Dedifferentiated amniotic fluid mesenchymal stem cell (primary cell): ENCODE measurements at regions not wholly inside any gene's neighbourhood (a gene's known extent, or its start where the extent isn't known, plus 50 kb on each side); places are given as distances from the start of the nearest gene placed in this dataset.
"Not testable (repeated sequence)": the region's sequence is repeated elsewhere in the genome, so short reads cannot be mapped to it uniquely, and the experiment has no call there.

Experiments
- DNase-seq: peaks from one replicate; pipeline ENCODE4 v3.0.0-alpha.2; 2016; ENCODE audit errors: extremely low spot score

DNA sequence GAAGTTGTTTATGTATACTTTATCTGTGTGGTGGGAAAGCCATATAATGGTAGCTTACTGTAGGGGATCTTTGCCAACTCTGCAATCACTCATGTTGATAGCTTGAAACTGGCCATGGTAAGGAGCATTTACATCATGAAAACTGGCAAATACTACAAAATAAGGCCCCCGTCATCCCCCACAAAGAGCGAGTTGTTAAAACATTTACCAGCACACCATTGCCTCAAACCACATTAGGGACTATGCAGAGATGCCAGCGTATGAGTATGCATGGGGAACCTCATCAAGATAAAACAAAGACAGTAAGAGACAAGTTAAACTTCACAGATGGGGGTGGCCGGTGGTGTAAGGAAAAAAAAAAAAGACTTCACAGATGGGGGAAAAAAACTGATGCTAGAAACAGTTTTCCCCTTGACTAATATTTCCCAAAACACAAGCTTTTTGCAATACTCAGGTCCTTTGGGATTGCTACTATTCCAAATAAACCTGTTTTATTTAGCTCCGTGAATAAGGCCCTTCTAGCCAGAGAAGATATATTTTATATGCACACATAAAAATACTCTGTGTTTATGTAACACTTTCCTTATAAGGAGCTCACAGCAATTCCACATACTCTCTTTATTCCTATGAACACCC, 70.6 kb upstream of the SERP2 start:
- no peak for DNase-seq

GRCh38 chr13:44303681-44304432, 69.8 kb upstream of the SERP2 start:
- DNase-seq, result no peak

- no peak for DNase-seq
These were observed 69.2 kb upstream of the SERP2 start for GRCh38 chr13:44304433-44304725.

DNA sequence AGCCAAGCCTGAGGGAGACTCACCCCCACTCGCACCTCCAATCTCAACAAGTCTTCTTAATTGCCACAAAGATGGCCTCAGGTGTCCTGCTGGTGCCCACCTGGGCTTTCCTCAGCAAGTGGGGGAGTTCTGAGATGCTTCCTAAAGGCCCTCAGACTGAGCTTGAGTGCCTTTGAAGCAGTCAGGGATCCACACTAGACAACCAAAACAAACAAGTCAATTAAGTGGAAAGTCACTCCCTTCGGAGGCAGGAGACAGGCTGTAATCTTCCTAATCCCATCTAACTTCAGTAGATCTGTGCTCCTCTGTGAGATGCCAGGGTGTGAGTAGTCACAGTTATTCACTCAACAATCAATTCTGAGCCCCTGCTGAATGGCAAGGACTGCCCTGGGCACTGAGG, 68.3 kb upstream of the SERP2 start:
- no peak for DNase-seq

DNA sequence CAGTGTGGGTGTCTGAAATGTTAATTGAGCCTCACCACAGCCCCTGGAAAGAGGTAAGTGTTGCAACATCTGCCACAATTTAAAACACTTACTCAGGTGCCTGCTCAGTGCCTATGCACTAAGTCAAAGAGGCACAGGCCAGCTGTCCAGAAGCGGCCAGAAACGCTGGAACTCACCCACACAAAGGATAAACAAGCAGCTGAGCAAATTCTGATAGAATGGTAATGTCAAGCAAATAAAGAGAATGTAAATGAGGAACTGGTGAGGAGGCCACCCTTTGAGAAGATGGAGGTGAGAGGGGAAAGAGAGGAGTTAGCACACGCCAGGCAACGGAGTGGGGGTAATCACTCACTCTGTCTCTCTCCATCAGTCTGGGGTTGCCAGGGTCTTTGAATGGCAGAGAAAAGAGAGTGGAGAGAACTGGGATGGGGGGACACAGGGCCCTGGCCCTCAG, 67.7 kb upstream of the SERP2 start:
- no peak for DNase-seq

DNA sequence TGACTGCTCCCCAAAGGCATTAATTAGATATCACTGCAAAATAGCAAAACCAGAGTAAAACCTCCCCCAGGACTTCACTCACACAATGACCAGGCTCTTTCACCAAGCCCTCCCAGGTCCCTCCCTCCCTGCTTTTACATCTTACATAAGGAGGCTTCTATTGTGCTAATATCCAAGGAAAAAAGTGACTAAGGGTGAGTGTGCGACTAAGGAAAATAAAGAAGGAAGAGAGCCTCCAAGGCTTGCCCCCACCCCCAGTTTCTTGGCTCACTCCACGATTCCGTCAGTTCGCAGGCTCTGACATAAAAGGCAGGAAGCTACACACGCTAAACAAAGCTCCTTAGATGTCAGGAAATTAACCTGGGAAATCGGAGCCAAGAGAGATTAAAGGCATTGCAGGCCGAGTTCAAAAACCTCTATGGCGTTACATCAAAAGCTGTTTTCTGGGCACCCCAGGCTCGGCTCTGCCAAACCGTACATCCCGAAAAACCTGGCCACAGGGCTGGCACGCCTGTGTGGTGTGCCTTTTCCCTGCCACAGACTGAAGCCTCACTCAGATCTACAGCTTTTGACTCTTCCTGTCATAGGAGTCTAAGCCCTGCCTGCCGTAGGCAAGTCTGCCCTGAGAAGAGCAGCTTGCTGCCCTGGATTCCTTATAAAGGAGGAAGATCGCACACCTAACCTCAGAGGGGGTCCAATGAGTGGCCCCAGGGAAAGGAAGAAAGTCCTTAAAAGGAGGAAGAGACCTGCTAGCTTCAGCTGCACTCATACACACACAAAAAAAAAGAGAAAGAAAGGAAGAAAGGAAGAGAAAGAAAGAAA, 67.0 kb upstream of the SERP2 start:
- DNase-seq, result peak; percentile 71

- no peak for DNase-seq
These were observed 66.4 kb upstream of the SERP2 start for GRCh38 chr13:44307255-44307654.

- no peak for DNase-seq
These were observed 65.8 kb upstream of the SERP2 start for GRCh38 chr13:44307844-44308243.

- DNase-seq, result no peak
These were observed 65.3 kb upstream of the SERP2 start for GRCh38 chr13:44308352-44308751.

DNA sequence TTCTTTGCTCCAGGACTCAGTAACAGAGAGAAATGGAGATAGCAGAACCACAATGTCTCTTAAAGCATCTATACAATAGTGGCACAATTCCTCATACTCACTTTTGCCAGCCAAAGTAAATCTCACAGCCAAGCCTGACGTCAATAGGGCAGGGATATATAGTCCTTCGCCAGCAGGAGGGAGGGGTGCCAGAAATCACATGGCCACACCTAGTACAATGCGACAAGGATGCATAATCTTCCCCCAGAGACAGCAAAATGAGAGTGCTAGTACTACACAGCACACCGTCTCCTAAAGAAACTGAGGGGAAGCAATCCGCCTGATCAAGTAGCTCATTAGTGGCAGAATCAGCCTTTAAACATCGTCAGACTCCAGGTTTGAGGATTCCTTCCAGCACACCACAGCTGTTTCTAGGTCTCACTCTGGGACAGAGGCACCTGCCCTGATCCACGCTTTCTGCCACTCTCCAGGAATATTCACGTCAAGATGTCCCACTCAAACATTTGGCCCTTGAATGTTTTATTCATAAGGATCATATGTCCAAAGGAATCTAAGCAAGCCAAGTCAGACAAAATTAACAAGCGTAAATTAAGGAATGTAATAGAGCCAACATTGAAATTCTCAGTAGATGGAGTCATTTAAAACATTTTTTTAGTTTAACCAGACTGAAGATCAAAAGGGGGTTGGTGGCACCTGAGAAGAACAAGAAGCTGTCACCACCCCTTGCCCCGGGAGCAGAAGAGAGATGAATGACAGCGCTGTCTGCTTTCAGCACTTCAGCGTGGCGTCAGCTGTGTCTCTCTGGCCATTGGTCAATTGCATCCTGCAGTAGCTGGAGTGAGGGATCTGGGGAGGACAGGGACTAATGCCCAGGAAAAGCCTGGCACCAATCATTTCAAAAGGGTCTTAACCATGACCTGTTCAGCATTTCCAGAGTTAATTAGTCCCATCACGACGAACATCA, 63.5 kb upstream of the SERP2 start:
- DNase-seq, result no peak

- no peak for DNase-seq
These were observed 62.4 kb upstream of the SERP2 start for GRCh38 chr13:44311011-44311780.

DNA sequence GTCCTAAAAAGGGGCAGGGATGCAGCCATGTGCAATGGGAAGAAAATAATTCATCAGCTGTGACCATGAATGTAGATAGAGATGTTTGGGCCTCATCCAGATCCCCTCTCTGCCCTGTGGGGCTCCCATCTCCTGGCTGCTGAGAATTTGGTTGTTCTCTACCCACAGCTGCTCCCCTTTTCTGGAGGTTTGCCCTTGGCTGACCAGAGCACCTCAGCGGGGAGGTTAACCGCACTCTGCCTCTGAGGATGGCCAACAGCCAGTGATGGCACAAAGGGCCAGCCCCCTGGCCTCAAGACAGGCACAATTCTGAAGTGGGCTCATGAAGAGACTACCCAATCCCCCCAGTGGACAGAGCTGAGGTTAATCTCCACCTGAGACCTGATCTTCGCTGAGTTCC, 61.5 kb upstream of the SERP2 start:
- no peak for DNase-seq

GRCh38 chr13:44312834-44313551, 60.6 kb upstream of the SERP2 start:
- peak; percentile 63 for DNase-seq

- DNase-seq, result peak; percentile 20
These were observed 60.0 kb upstream of the SERP2 start for GRCh38 chr13:44313674-44314073.

DNA sequence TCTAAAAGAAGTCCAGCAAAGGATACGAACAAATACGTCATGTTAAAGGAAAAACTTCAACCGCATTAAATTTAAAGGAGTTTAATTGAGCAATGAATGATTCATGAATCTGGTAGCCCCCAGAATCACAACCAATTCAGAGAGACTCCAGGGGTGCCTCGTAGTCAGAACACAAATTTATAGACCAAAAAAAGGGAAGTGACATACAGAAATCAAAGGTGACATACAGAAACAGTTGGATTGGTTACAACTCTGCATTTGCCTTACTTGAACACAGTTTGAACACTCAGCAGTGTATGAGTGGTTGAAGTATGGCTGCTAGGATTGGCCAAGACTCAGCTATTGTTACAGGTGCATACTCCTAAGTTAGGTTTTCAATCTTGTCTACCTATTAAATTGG, 59.5 kb upstream of the SERP2 start:
- DNase-seq, result not testable (repeated sequence)

GRCh38 chr13:44317752-44318151, 55.9 kb upstream of the SERP2 start:
- DNase-seq, result no peak

DNA sequence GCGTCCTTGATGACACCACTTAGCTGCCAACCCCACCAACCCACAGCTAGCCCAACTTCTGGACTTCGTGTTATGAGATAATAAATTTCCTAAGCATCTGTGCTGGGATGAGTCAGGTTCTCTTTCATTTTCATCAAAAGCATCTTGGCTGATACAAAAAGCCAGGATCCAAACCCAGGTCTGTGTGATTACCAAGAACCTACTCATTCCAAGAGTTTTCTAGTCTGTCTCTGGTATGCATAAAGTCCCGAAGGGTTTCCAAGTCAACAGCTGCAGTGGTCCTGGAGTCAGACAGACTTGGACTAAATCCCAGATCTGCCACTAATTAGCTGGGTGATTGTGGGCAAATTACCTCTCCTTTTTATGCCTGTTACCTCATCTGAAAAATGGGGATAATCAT, 55.5 kb upstream of the SERP2 start:
- no peak for DNase-seq

GRCh38 chr13:44320611-44321010, 53.0 kb upstream of the SERP2 start:
- no peak for DNase-seq

DNA sequence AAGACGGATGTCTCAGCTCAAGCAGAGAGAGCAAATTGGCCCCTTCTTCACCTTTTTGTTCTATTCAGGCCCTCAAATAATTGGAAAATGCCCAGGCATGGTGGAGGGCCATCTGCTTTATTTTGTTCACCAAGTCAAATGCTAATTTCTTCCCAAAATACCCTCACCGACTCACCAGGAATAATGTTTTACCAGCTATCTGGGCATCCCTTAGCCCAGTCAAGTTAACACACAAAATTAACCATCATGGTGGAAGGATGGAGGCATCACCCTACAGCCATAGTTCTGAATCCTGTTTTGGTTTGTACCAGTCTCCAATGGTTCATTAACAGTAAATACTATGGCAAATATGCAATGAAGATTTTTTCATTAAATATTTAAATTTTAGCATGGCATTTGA, 51.7 kb upstream of the SERP2 start:
- no peak for DNase-seq

- no peak for DNase-seq
These were observed 50.7 kb upstream of the SERP2 start for GRCh38 chr13:44322928-44323327.
